Esophagus squamous epithelium (tissue), 5 donors: ENCODE measurements at regions not wholly inside any gene's neighbourhood (a gene's known extent, or its start where the extent isn't known, plus 50 kb on each side); places are given as distances from the start of the nearest gene placed in this dataset.
"Not testable (repeated sequence)": the region's sequence is repeated elsewhere in the genome, so short reads cannot be mapped to it uniquely, and the experiment has no call there.

ENCODE experiments used
- DNase-seq: peaks from one replicate; lab custom pipeline; 2025; lab: John Stamatoyannopoulos, UW
- H3K27ac ChIP-seq, 4 donors: fragments of 200-600 bp; sonication (generic); one replicate each; pipeline ENCODE4 v1.5.1; 2016 to 2019; ENCODE audit warnings: mild to moderate bottlenecking in 1 of 4
- H3K27me3 ChIP-seq, 4 donors: fragments of 200-600 bp; sonication (generic); 1 replicate in 3 of 4; 2 replicates in 1 of 4; pipeline versions ENCODE4 v1.5.1 to v1.6.0; 2017 to 2021; ENCODE audit warnings: antibody characterized with exemption in 1 of 4
- H3K36me3 ChIP-seq, 3 donors: fragments of 200-600 bp; sonication (generic); one replicate each; pipeline ENCODE4 v1.5.1; 2016 to 2019
- H3K4me1 ChIP-seq, 3 donors: fragments of 200-600 bp; sonication (generic); one replicate each; pipeline ENCODE4 v1.5.1; 2017 to 2019
- H3K4me3 ChIP-seq, 4 donors: fragments of 200-600 bp; sonication (generic); 1 replicate in 3 of 4; 2 replicates in 1 of 4; pipeline ENCODE4 v1.5.1; 2016 to 2019; ENCODE audit warnings: mild to moderate bottlenecking in 2 of 4, moderate library complexity in 1 of 4
- H3K9me3 ChIP-seq, 3 donors: fragments of 200-600 bp; sonication (generic); one replicate each; pipeline ENCODE4 v1.5.1; 2016 to 2019
- POLR2A ChIP-seq, 4 donors: fragments of 450-650 bp; IDR thresholded peaks; one replicate each; pipeline ENCODE4 v1.6.1; 2017; ENCODE audit warnings: antibody characterized with exemption in 4 of 4, mild to moderate bottlenecking in 4 of 4, moderate library complexity in 3 of 4
- WGBS, 2 donors: methylation state at CpG; one replicate each; pipeline ENCODE4 v1.1.5; 2018; 5-methylcytosine and 5-hydroxymethylcytosine counted together
- intact Hi-C: fragments of 100-400 bp; cut with DNase I; formaldehyde crosslinking; loops from one replicate; pipeline ENCODE4 v1.15.0; 2022
- TF ChIP-seq, protein P1 (sequence below), 6 experiments: fragments of 450-650 bp in 4 of 6; fragments of 200-600 bp in 2 of 6; sonication (generic) in 2 of 6; IDR thresholded peaks; one replicate each; pipeline ENCODE4 v1.5.1; 2016 to 2019; ENCODE audit warnings: antibody characterized with exemption in 6 of 6, mild to moderate bottlenecking in 4 of 6, moderate library complexity in 4 of 6
- donor health status: DM: yes; HTN: yes; CAD: no.

DNA sequence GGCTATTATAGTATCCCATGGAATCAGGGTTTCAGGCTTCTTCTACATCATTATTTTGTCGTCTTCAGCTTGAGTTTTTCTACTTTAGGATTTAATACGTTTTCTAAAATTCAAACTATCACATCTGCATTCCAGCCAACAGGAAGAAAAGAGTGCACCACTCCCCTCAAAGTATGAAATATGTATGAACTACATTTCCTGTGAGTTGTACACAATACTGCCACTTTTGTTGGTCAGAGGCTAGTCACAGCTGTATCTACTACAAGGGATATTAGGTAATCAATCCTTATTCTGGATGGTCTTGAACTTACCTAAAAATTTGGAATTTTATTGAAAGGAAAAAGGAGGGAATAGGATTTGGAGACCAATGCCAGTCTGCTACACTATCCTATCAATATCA lies 235.6 kb upstream of the TBX18 start:
- intact Hi-C loops: no loop called here
- Histone ChIP-seq H3K27ac (no peak overlapping the region), H3K9me3 (no peaks in the 10 kb centered on the region), H3K27me3 (no peaks in the 10 kb centered on the region), H3K4me3 (no peak overlapping the region), H3K4me1 (no peaks in the 10 kb centered on the region), H3K36me3 (no peaks in the 10 kb centered on the region)
- 56 to 66% methylated on average over 2 of the region's 2 CpGs for WGBS, 2 donors
- DNase-seq: no peak
- no peak for TF ChIP-seq POLR2A (IDR thresholded peaks at IDR 0.05)
- TF ChIP-seq, protein P1, sequence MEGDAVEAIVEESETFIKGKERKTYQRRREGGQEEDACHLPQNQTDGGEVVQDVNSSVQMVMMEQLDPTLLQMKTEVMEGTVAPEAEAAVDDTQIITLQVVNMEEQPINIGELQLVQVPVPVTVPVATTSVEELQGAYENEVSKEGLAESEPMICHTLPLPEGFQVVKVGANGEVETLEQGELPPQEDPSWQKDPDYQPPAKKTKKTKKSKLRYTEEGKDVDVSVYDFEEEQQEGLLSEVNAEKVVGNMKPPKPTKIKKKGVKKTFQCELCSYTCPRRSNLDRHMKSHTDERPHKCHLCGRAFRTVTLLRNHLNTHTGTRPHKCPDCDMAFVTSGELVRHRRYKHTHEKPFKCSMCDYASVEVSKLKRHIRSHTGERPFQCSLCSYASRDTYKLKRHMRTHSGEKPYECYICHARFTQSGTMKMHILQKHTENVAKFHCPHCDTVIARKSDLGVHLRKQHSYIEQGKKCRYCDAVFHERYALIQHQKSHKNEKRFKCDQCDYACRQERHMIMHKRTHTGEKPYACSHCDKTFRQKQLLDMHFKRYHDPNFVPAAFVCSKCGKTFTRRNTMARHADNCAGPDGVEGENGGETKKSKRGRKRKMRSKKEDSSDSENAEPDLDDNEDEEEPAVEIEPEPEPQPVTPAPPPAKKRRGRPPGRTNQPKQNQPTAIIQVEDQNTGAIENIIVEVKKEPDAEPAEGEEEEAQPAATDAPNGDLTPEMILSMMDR (IDR thresholded peaks at IDR 0.05): no peak

DNA sequence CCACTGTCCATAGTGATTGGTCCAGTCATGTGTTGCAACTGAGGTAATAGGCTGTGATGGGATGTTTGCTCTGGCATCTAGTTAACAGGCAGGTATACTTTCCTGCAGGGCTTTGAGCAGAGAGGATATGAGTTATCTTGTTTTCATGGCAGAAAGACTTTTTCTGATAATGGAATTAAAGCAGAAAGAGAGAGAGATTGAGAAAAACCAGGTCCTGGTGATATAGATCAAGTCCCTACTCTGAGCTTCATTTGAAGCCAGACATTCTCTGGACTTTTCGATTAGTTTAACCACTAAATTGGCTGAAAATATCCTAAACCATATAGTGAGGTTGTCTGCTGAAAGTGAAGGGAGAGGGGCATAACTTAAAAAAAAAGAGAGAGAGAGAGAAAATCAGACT lies 233.8 kb upstream of the TBX18 start:
- Histone ChIP-seq H3K4me3 (no peak overlapping the region), H3K9me3 (no peaks in the 10 kb centered on the region), H3K36me3 (no peaks in the 10 kb centered on the region), H3K27me3 (no peaks in the 10 kb centered on the region), H3K27ac (no peak overlapping the region), H3K4me1 (no peaks in the 10 kb centered on the region)
- WGBS, 2 donors: 20 to 40% methylated on average over 1 of the region's 1 CpG
- intact Hi-C loops: no loop called here
- no peak for DNase-seq
- TF ChIP-seq POLR2A (IDR thresholded peaks at IDR 0.05): no peak
- TF ChIP-seq, protein P1 (IDR thresholded peaks at IDR 0.05): no peak

DNA sequence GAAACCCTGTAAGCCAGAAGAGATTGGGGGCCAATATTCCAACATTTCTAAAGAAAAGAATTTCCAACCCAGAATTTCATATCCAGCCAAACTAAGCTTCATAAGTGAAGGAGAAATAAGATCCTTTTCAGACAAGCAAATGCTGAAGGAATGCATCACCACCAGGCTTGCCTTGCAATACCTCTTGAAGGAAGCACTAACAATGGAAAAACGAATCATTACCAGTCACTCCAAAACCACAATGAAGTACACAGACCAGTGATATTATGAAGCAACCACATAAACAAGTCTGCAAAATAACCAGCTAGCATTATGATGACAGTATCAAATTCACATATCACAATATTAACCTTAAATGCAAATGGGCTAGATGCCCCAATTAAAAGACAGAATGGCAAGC lies 224.4 kb upstream of the TBX18 start:
- H3K27ac ChIP-seq, H3K4me1 ChIP-seq, DNase-seq, H3K27me3 ChIP-seq, H3K9me3 ChIP-seq, H3K36me3 ChIP-seq, H3K4me3 ChIP-seq, intact Hi-C loops: not testable (repeated sequence)
- 30 to 41% methylated on average over 1 of the region's 1 CpG for WGBS, 2 donors

DNA sequence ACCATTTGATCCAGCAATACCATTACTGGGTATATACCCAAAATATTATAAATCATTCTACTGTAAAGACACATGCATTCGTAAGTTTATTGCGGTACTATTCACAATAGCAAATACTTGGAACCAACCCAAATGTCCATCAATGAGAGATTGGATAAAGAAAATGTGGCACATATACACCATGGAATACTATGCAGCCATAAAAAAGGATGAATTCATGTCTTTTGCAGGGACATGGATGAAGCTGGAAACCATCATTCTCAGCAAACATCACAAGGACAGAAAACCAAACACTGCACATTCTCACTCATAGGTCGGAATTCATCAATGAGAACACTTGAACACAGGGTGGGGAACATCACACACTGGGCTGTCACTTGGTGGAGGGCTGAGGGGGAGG lies 221.1 kb upstream of the TBX18 start:
- H3K27ac ChIP-seq, intact Hi-C loops, DNase-seq, H3K27me3 ChIP-seq, H3K9me3 ChIP-seq, H3K4me1 ChIP-seq, H3K36me3 ChIP-seq, H3K4me3 ChIP-seq: not testable (repeated sequence)
- 61 to 94% methylated on average over 2 to 3 of the region's 3 CpGs for WGBS, 2 donors

DNA sequence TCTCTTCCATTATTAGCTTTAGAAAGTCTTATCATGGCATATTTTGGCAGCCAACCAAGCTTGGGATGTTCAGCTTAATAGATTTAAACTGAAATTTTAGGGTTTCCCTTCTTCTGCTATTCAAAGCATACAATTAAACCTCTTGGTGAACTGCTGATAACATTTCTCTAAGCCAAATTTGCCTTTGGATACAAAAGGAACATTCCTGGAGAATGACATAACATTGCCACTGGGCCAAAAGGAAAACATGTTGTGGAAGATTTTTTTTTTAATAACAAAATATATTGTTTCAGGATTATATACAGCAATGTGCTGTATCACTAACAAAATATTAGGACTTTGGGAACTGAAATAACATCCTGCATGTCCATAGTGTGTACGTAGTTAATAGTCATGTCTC lies 215.1 kb upstream of the TBX18 start:
- WGBS, 2 donors: 37 to 46% methylated on average over 1 of the region's 1 CpG
- H3K27me3 ChIP-seq: no peaks in the 10 kb centered on the region
- no peaks in the 10 kb centered on the region for H3K4me1 ChIP-seq
- H3K4me3 ChIP-seq: no peak overlapping the region
- no peaks in the 10 kb centered on the region for H3K36me3 ChIP-seq
- H3K9me3 ChIP-seq: no peaks in the 10 kb centered on the region
- DNase-seq: no peak
- no peak for TF ChIP-seq POLR2A (IDR thresholded peaks at IDR 0.05)
- TF ChIP-seq, protein P1 (IDR thresholded peaks at IDR 0.05): no peak
- no peak overlapping the region for H3K27ac ChIP-seq
- intact Hi-C loops: no loop called here

DNA sequence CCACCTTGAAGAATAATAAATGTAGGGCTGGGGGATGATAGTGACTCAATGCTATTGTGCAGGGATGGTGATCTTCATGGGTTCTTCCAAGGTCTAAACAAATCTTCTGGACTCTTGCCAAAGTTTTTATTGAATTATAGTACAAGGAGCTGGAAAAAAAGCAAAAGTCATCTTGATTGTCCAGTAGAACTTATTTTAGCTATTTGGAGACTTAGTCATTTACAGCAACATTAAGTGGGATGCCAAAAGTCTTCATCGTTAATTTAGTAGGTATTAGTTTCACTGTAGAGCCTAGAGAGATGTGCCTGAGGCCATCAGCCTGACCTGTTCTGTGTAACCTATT lies 212.9 kb upstream of the TBX18 start:
- no peaks in the 10 kb centered on the region for H3K36me3 ChIP-seq
- no peak overlapping the region for H3K27ac ChIP-seq
- no peak for DNase-seq
- no peaks in the 10 kb centered on the region for H3K4me1 ChIP-seq
- intact Hi-C loops: no loop called here
- H3K4me3 ChIP-seq: no peak overlapping the region
- TF ChIP-seq, protein P1 (IDR thresholded peaks at IDR 0.05): no peak
- TF ChIP-seq POLR2A (IDR thresholded peaks at IDR 0.05): no peak
- 55 to 56% methylated on average over 1 of the region's 1 CpG for WGBS, 2 donors
- peaks cover 0 to under 1% (median 0%) of the 10 kb centered on the region in 3 donors for H3K9me3 ChIP-seq
- H3K27me3 ChIP-seq: no peaks in the 10 kb centered on the region
